Breast epithelium (tissue), 4 donors: ENCODE measurements at regions not wholly inside any gene's neighbourhood (a gene's known extent, or its start where the extent isn't known, plus 50 kb on each side); places are given as distances from the start of the nearest gene placed in this dataset.

Experiments used
- DNase-seq, 2 donors: peaks; one replicate each; pipeline ENCODE4 v3.0.0-alpha.2; 2019; ENCODE audit warnings: low spot score in 2 of 2
- H3K27ac ChIP-seq, 2 donors: fragments of 200-600 bp; sonication (generic) in 1 of 2; one replicate each; pipeline ENCODE4 v1.5.1; 2016 to 2019; ENCODE audit warnings: mild to moderate bottlenecking in 1 of 2
- H3K27me3 ChIP-seq, 2 donors: fragments of 200-600 bp; sonication (generic) in 1 of 2; one replicate each; pipeline versions ENCODE4 v1.5.1 to v1.6.0; 2017 to 2019; ENCODE audit warnings: control low read depth in 1 of 2, mild to moderate bottlenecking in 1 of 2
- H3K36me3 ChIP-seq: fragments of 200-600 bp; one replicate; pipeline ENCODE4 v1.5.1; 2019
- H3K4me1 ChIP-seq, 2 donors: fragments of 200-600 bp; sonication (generic); one replicate each; pipeline ENCODE4 v1.5.1; 2016 to 2019; ENCODE audit warnings: control low read depth in 1 of 2
- H3K4me3 ChIP-seq, 3 donors: fragments of 200-600 bp; sonication (generic); 1 replicate in 2 of 3; 2 replicates in 1 of 3; pipeline ENCODE4 v1.5.1; 2016 to 2019; ENCODE audit warnings: mild to moderate bottlenecking in 3 of 3, moderate library complexity in 2 of 3
- H3K9me3 ChIP-seq, 2 donors: fragments of 200-600 bp; sonication (generic) in 1 of 2; one replicate each; pipeline ENCODE4 v1.5.1; 2016 to 2019; ENCODE audit warnings: control low read depth in 1 of 2
- CTCF ChIP-seq, 3 donors: fragments of 450-650 bp; IDR thresholded peaks; one replicate each; pipeline ENCODE4 v1.5.1; 2016 to 2017; ENCODE audit warnings: antibody characterized with exemption in 3 of 3, mild to moderate bottlenecking in 3 of 3, moderate library complexity in 3 of 3
- POLR2A ChIP-seq: fragments of 450-650 bp; IDR thresholded peaks from one replicate; pipeline ENCODE4 v1.6.1; 2016; ENCODE audit warnings: antibody characterized with exemption, mild to moderate bottlenecking, moderate library complexity
- POLR2AphosphoS5 ChIP-seq, 3 donors: sonication (generic); formaldehyde crosslinking; IDR thresholded peaks; one replicate each; pipeline ENCODE4 v1.6.1; 2017; ENCODE audit warnings: antibody characterized with exemption in 3 of 3
- intact Hi-C: fragments of 100-400 bp; cut with DNase I; formaldehyde crosslinking; loops from one replicate; pipeline ENCODE4 v1.15.1; 2023; ENCODE audit warnings: low total_unique reads

DNA sequence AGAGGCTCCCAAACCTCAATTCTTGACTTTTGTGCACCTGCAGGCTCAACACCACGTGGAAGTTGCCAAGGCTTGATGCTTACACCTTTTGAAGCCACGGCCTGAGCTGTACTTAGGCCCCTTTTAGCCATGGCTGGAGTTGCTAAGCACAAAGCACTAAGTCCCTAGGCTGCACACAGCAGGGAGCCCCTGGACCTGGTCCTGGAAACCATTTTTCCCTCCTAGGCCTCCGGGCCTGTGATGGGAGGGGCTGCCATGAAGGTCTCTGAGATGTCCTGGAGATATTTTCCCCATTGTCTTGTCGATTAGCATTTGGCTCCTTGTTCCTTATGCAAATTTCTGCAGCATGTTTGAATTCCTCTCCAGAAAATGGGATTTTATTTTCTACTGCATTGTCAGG lies 247.1 kb upstream of the ARPP21 start:
- no peak overlapping the region for H3K4me3 ChIP-seq
- no peak overlapping the region for H3K27ac ChIP-seq
- H3K36me3 ChIP-seq, result no peaks in the 10 kb centered on the region
- intact Hi-C loops, result no loop called here
- TF ChIP-seq POLR2AphosphoS5 (IDR thresholded peaks at IDR 0.05) (no peak), CTCF (IDR thresholded peaks at IDR 0.05) (no peak), POLR2A (no peak)
- no peaks in the 10 kb centered on the region for H3K4me1 ChIP-seq
- no peak for DNase-seq
- H3K27me3 ChIP-seq, result no peaks in the 10 kb centered on the region
- peaks cover 8 to 19% of the 10 kb centered on the region in 2 donors for H3K9me3 ChIP-seq

- H3K4me3 ChIP-seq, result no peak overlapping the region
- no peaks in the 10 kb centered on the region for H3K36me3 ChIP-seq
- intact Hi-C loops, result no loop called here
- H3K27ac ChIP-seq, result no peak overlapping the region
- no peak for TF ChIP-seq POLR2AphosphoS5 (IDR thresholded peaks at IDR 0.05)
- no peak for TF ChIP-seq POLR2A
- TF ChIP-seq CTCF (IDR thresholded peaks at IDR 0.05), result no peak
- H3K27me3 ChIP-seq, result no peaks in the 10 kb centered on the region
- DNase-seq, result no peak
- no peaks in the 10 kb centered on the region for H3K4me1 ChIP-seq
- H3K9me3 ChIP-seq, result peaks cover 8 to 19% of the 10 kb centered on the region in 2 donors
Measured at GRCh38 chr3:35393901-35394799, 245.2 kb upstream of the ARPP21 start.

DNA sequence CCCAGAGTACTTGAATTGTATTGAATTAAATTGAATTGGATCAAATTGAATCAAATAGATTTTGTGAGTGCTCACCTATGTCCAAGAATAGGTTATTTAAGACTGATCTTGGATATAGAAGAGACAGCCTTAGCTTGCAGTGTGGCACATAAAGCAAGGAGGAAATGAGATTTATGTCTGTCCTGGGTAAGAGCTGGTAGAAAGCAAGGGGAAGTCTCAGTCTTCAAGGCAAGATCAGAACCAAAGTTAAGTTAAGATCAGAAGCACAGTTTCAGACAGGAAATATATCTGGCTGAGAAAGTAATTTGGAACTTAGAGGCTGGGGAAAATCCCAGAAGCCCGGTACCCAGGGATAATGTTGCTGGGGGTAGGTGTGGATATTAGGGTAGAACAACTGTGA lies 244.4 kb upstream of the ARPP21 start:
- no peaks in the 10 kb centered on the region for H3K36me3 ChIP-seq
- H3K4me3 ChIP-seq, result no peak overlapping the region
- peaks cover 8 to 19% of the 10 kb centered on the region in 2 donors for H3K9me3 ChIP-seq
- no peak overlapping the region for H3K27ac ChIP-seq
- no peak for TF ChIP-seq CTCF (IDR thresholded peaks at IDR 0.05)
- no peak for TF ChIP-seq POLR2A
- no peak for TF ChIP-seq POLR2AphosphoS5 (IDR thresholded peaks at IDR 0.05)
- H3K4me1 ChIP-seq, result no peaks in the 10 kb centered on the region
- DNase-seq, result no peak
- intact Hi-C loops, result no loop called here
- H3K27me3 ChIP-seq, result no peaks in the 10 kb centered on the region

- intact Hi-C loops, result no loop called here
- H3K4me1 ChIP-seq, result no peaks in the 10 kb centered on the region
- no peak overlapping the region for H3K27ac ChIP-seq
- no peaks in the 10 kb centered on the region for H3K9me3 ChIP-seq
- no peak for DNase-seq
- TF ChIP-seq POLR2A (no peak), CTCF (IDR thresholded peaks at IDR 0.05) (no peak), POLR2AphosphoS5 (IDR thresholded peaks at IDR 0.05) (no peak)
- no peaks in the 10 kb centered on the region for H3K27me3 ChIP-seq
- H3K4me3 ChIP-seq, result no peak overlapping the region
- H3K36me3 ChIP-seq, result no peaks in the 10 kb centered on the region
Measured at GRCh38 chr3:35401671-35402070, 237.7 kb upstream of the ARPP21 start.

DNA sequence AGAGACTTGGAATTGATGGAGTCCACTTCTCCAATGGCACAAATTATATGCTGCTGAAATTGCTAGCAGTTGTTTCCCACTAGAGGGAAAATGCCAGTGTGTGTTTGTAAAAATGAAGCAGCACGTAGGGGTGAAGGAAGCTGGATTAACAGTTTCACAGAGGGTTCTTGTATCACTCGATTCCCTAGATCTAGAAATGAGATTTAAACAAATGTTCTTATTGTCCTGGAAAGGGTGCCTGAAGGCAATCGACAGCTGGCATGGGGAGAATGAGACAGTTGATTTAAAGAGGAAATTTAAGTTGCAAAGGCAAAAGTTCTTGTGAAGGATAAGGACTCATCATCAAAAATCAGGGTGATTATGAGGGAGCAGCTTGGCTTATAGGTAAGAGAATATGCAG lies 234.8 kb upstream of the ARPP21 start:
- Histone ChIP-seq H3K4me1 (no peaks in the 10 kb centered on the region), H3K36me3 (no peaks in the 10 kb centered on the region), H3K4me3 (no peak overlapping the region), H3K9me3 (no peaks in the 10 kb centered on the region), H3K27me3 (no peaks in the 10 kb centered on the region), H3K27ac (no peak overlapping the region)
- no peak for TF ChIP-seq CTCF (IDR thresholded peaks at IDR 0.05)
- DNase-seq, result no peak
- intact Hi-C loops, result no loop called here
